ENCODE measurements at regions not wholly inside any gene's neighbourhood (a gene's known extent, or its start where the extent isn't known, plus 50 kb on each side); places are given as distances from the start of the nearest gene placed in this dataset.

DNA sequence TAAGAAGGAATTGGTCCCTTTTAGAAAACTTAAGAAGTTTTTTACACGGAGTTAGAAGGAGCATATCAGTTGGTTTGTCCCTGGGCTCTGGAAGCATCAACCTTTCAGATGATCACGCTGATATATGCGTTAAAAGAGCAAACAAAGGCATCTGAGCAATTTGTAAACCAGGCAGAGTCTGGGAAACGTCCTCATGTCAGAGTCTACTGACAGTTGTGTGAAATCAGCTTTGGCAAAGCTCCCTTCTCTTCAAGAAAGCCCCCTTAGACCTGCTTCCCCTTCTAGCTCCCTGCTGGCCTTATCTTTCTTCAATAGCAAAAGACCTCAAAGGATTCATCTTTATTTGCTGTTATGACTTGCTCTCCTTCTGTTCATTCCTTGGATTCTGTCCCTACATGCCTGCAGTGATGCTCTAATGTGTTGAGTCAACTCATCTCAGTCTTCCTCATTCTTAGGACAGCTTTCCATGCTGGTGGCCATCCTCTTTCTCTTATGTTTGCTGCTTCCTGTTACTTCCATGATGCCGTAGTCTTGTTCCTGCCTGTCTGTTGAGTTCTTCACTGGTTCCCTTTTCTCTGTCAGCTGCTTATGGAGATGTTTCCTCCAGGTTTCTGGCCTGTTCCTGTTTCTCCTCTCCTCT, 106.5 kb upstream of the BMPER start:
- no peaks in the 10 kb centered on the region for H3K9me2 ChIP-seq (replicated peaks; ENCODE audit: insufficient read depth)
- WGBS (ENCODE audit: low lambda C conversion rate, missing lambda C conversion rate): 29% methylated on average over 5 of the region's 5 CpGs
- no peak overlapping the region for H3K27ac ChIP-seq
- no peaks in the 10 kb centered on the region for H3K9me3 ChIP-seq (ENCODE audit: low read depth)
- no peak for TF ChIP-seq EZH2 (IDR thresholded peaks at IDR 0.05; ENCODE audit: borderline replicate concordance)
- TF ChIP-seq, protein P1, sequence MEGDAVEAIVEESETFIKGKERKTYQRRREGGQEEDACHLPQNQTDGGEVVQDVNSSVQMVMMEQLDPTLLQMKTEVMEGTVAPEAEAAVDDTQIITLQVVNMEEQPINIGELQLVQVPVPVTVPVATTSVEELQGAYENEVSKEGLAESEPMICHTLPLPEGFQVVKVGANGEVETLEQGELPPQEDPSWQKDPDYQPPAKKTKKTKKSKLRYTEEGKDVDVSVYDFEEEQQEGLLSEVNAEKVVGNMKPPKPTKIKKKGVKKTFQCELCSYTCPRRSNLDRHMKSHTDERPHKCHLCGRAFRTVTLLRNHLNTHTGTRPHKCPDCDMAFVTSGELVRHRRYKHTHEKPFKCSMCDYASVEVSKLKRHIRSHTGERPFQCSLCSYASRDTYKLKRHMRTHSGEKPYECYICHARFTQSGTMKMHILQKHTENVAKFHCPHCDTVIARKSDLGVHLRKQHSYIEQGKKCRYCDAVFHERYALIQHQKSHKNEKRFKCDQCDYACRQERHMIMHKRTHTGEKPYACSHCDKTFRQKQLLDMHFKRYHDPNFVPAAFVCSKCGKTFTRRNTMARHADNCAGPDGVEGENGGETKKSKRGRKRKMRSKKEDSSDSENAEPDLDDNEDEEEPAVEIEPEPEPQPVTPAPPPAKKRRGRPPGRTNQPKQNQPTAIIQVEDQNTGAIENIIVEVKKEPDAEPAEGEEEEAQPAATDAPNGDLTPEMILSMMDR (IDR thresholded peaks at IDR 0.05; ENCODE audit: poor library complexity): no peak
- no peak for TF ChIP-seq EZH2phosphoT487 (IDR thresholded peaks at IDR 0.05; ENCODE audit: low read depth, severe bottlenecking, unreplicated experiment)
- no peaks in the 10 kb centered on the region for H3K36me3 ChIP-seq (replicated peaks; ENCODE audit: insufficient read depth, low read depth)
- H3K4me1 ChIP-seq (ENCODE audit: insufficient read depth): no peaks in the 10 kb centered on the region
- no peak overlapping the region for H2AFZ ChIP-seq
- H3K79me2 ChIP-seq: no peaks in the 10 kb centered on the region
- no peak overlapping the region for H3K4me3 ChIP-seq
- DNase-seq (ENCODE audit: low spot score): no peak
- H4K20me1 ChIP-seq (ENCODE audit: insufficient read depth, poor library complexity, severe bottlenecking): no peaks in the 10 kb centered on the region
- no peak overlapping the region for H3K4me2 ChIP-seq
- H3K27me3 ChIP-seq: peaks cover under 1% of the 10 kb centered on the region

DNA sequence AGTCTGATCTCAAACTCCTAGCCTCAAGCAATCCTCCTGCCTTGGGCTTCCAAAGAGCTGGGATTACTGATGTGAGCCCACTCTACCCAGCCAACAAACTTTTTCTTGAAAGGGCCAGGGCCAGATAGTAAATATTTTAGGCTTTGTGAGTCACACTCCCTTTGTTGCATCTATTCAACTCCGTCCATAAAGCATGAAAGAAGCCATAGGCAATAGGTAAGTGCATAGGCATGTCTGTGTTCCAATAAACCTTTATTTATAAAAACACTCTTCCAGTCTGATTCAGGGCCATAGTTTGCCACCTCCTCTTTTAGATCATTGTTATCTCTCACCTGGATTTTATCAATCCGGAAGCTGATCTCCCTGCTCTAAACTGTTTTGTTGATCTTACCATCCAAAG, 105.6 kb upstream of the BMPER start:
- TF ChIP-seq, protein P1 (IDR thresholded peaks at IDR 0.05; ENCODE audit: poor library complexity): no peak
- no peak for TF ChIP-seq EZH2phosphoT487 (IDR thresholded peaks at IDR 0.05; ENCODE audit: low read depth, severe bottlenecking, unreplicated experiment)
- no peak for TF ChIP-seq EZH2 (IDR thresholded peaks at IDR 0.05; ENCODE audit: borderline replicate concordance)
- Histone ChIP-seq H2AFZ (no peak overlapping the region), H4K20me1 (ENCODE audit: insufficient read depth, poor library complexity, severe bottlenecking) (no peaks in the 10 kb centered on the region), H3K4me3 (no peak overlapping the region), H3K79me2 (no peaks in the 10 kb centered on the region), H3K9me2 (replicated peaks; ENCODE audit: insufficient read depth) (no peaks in the 10 kb centered on the region), H3K4me2 (no peak overlapping the region), H3K4me1 (ENCODE audit: insufficient read depth) (no peaks in the 10 kb centered on the region), H3K27ac (no peak overlapping the region), H3K36me3 (replicated peaks; ENCODE audit: insufficient read depth, low read depth) (no peaks in the 10 kb centered on the region), H3K9me3 (ENCODE audit: low read depth) (no peaks in the 10 kb centered on the region), H3K27me3 (peaks cover 6% of the 10 kb centered on the region)
- 80% methylated on average over 2 of the region's 2 CpGs for WGBS (ENCODE audit: low lambda C conversion rate, missing lambda C conversion rate)
- no peak for DNase-seq (ENCODE audit: low spot score)

DNA sequence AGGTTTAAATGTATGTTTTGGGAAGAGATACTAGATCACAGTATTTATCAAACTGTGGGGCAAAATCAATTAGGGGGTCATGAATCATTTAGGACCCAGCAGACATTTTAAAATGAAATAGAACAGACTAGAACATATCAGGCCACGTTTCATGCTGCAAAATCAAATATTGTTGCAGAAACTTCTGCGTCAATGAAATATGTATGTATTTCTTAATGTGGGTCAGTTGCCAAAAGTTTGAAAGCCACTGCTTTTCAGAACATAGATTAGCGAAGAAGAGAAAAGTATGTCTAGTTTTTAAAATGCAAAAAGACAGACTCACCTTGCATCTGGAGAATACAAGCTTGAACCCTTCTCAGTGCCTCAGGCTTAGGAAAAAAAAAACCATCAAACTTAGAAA, 102.7 kb upstream of the BMPER start:
- TF ChIP-seq EZH2 (IDR thresholded peaks at IDR 0.05; ENCODE audit: borderline replicate concordance) (no peak), EZH2phosphoT487 (IDR thresholded peaks at IDR 0.05; ENCODE audit: low read depth, severe bottlenecking, unreplicated experiment) (no peak)
- TF ChIP-seq, protein P1 (IDR thresholded peaks at IDR 0.05; ENCODE audit: poor library complexity): no peak
- Histone ChIP-seq H3K4me1 (ENCODE audit: insufficient read depth) (peaks cover 6% of the 10 kb centered on the region), H3K27me3 (peaks cover 6% of the 10 kb centered on the region), H3K27ac (no peak overlapping the region), H3K4me3 (no peak overlapping the region), H3K9me2 (replicated peaks; ENCODE audit: insufficient read depth) (no peaks in the 10 kb centered on the region), H3K9me3 (ENCODE audit: low read depth) (no peaks in the 10 kb centered on the region), H3K4me2 (no peak overlapping the region), H3K79me2 (no peaks in the 10 kb centered on the region), H4K20me1 (ENCODE audit: insufficient read depth, poor library complexity, severe bottlenecking) (no peaks in the 10 kb centered on the region), H3K36me3 (replicated peaks; ENCODE audit: insufficient read depth, low read depth) (no peaks in the 10 kb centered on the region), H2AFZ (no peak overlapping the region)
- 85% methylated on average over 3 of the region's 3 CpGs for WGBS (ENCODE audit: low lambda C conversion rate, missing lambda C conversion rate)
- DNase-seq (ENCODE audit: low spot score): no peak
